Endodermal cell (in vitro differentiated cells): ENCODE measurements at regions not wholly inside any gene's neighbourhood (a gene's known extent, or its start where the extent isn't known, plus 50 kb on each side); places are given as distances from the start of the nearest gene placed in this dataset.

Experiments
- DNase-seq: peaks from one replicate; pipeline ENCODE4 v3.0.0-alpha.2; 2017
- H3K27ac ChIP-seq: 2 replicates; pipeline ENCODE4 v1.5.1; 2013; ENCODE audit warnings: mild to moderate bottlenecking, low read depth, low read length, moderate library complexity
- H3K27me3 ChIP-seq: 2 replicates; pipeline ENCODE4 v1.6.1; 2013; ENCODE audit warnings: mild to moderate bottlenecking, low read length, moderate library complexity; ENCODE audit not compliant: insufficient read depth, control insufficient read depth, poor library complexity, severe bottlenecking
- H3K36me3 ChIP-seq: 2 replicates; pipeline ENCODE4 v1.7.0; 2013; ENCODE audit warnings: mild to moderate bottlenecking, low read length, moderate library complexity; ENCODE audit not compliant: control insufficient read depth, insufficient read depth
- H3K4me1 ChIP-seq: one replicate; pipeline ENCODE4 v1.7.0; 2013; ENCODE audit warnings: low read length; ENCODE audit not compliant: control insufficient read depth, insufficient read depth
- H3K4me3 ChIP-seq: 2 replicates; pipeline ENCODE4 v1.5.1; 2013; ENCODE audit warnings: mild to moderate bottlenecking, low read length, moderate library complexity
- H3K9ac ChIP-seq: 2 replicates; pipeline ENCODE4 v1.6.1; 2013; ENCODE audit warnings: mild to moderate bottlenecking, low read length, moderate library complexity; ENCODE audit not compliant: poor library complexity, severe bottlenecking; ENCODE audit errors: extremely low read depth
- H3K9me3 ChIP-seq: 2 replicates; pipeline ENCODE4 v1.6.1; 2013; ENCODE audit warnings: mild to moderate bottlenecking, low read length, moderate library complexity; ENCODE audit not compliant: control insufficient read depth
- H3K27ac Mint-ChIP-seq: 2 replicates; pipeline ENCODE4 v1.8.0; 2020; ENCODE audit warnings: mixed read lengths
- H3K27me3 Mint-ChIP-seq: 2 replicates; pipeline ENCODE4 v1.8.0; 2021; ENCODE audit warnings: mild to moderate bottlenecking, mixed read lengths; ENCODE audit not compliant: insufficient read depth
- H3K36me3 Mint-ChIP-seq: 2 replicates; pipeline ENCODE4 v1.8.0; 2020; ENCODE audit warnings: low read depth, mixed read lengths
- H3K4me1 Mint-ChIP-seq: 2 replicates; pipeline ENCODE4 v1.8.0; 2020; ENCODE audit warnings: mixed read lengths
- H3K4me3 Mint-ChIP-seq: 2 replicates; pipeline ENCODE4 v1.8.0; 2020; ENCODE audit warnings: mild to moderate bottlenecking, moderate library complexity, mixed read lengths
- H3K9me3 Mint-ChIP-seq: 2 replicates; pipeline ENCODE4 v1.8.0; 2020; ENCODE audit warnings: mild to moderate bottlenecking, mixed read lengths
- CTCF ChIP-seq: fragments of 200-600 bp; sonication (generic); conservative IDR thresholded peaks from 2 replicates; pipeline ENCODE4 v1.5.0; 2021; ENCODE audit warnings: antibody characterized with exemption, mild to moderate bottlenecking
- WGBS, 2 experiments: methylation state at CpG; one replicate each; pipeline versions ENCODE4 v1.1.5 to v1.1.7; 2013; ENCODE audit warnings: missing lambda C conversion rate in 2 of 2, mixed read lengths in 1 of 2; ENCODE audit not compliant: insufficient coverage in 1 of 2, insufficient read length in 1 of 2; 5-methylcytosine and 5-hydroxymethylcytosine counted together

- H3K4me1 ChIP-seq, result no peaks in the 10 kb centered on the region
These were observed 82.3 kb downstream of the MACIR start for GRCh38 chr5:103340717-103341388.

GRCh38 chr5:103340132-103340531, 81.6 kb downstream of the MACIR start:
- no peak overlapping the region for H3K27ac ChIP-seq
- TF ChIP-seq CTCF, result no peak
- no peak overlapping the region for H3K9ac ChIP-seq
- Mint-ChIP-seq H3K4me3 (no peak overlapping the region), H3K27me3 (no peaks in the 10 kb centered on the region), H3K4me1 (no peaks in the 10 kb centered on the region), H3K36me3 (no peaks in the 10 kb centered on the region), H3K9me3 (peaks cover 12% of the 10 kb centered on the region), H3K27ac (no peak overlapping the region)
- H3K4me3 ChIP-seq, result no peak overlapping the region
- peaks cover 9% of the 10 kb centered on the region for H3K9me3 ChIP-seq
- no peaks in the 10 kb centered on the region for H3K4me1 ChIP-seq
- H3K36me3 ChIP-seq, result no peaks in the 10 kb centered on the region
- no peaks in the 10 kb centered on the region for H3K27me3 ChIP-seq
- DNase-seq, result no peak
- 91% methylated on average over 1 of the region's 2 CpGs; no CpG with 5 or more reads in 1 of the 2 experiments for WGBS, 2 experiments

More at GRCh38 chr5:103340717-103341388, 82.3 kb downstream of the MACIR start:
- H3K27ac ChIP-seq, result no peak overlapping the region
- 91 to 98% methylated on average over 4 to 5 of the region's 5 CpGs for WGBS, 2 experiments
- no peaks in the 10 kb centered on the region for H3K36me3 ChIP-seq
- H3K4me3 ChIP-seq, result no peak overlapping the region
- Mint-ChIP-seq H3K4me1 (no peaks in the 10 kb centered on the region), H3K27ac (no peak overlapping the region), H3K4me3 (no peak overlapping the region), H3K36me3 (no peaks in the 10 kb centered on the region), H3K9me3 (peaks cover 12% of the 10 kb centered on the region), H3K27me3 (no peaks in the 10 kb centered on the region)
- no peak overlapping the region for H3K9ac ChIP-seq
- no peaks in the 10 kb centered on the region for H3K27me3 ChIP-seq
- TF ChIP-seq CTCF, result no peak
- no peak for DNase-seq
- peaks cover 9% of the 10 kb centered on the region for H3K9me3 ChIP-seq

GRCh38 chr5:103336941-103337340, 78.4 kb downstream of the MACIR start:
- H3K9me3 Mint-ChIP-seq, result peaks cover 4% of the 10 kb centered on the region

More at GRCh38 chr5:103336941-103337340, 78.4 kb downstream of the MACIR start:
- no peak overlapping the region for H3K4me3 ChIP-seq
- Mint-ChIP-seq H3K27me3 (no peaks in the 10 kb centered on the region), H3K4me3 (no peak overlapping the region), H3K27ac (no peak overlapping the region), H3K36me3 (no peaks in the 10 kb centered on the region), H3K4me1 (no peaks in the 10 kb centered on the region)
- H3K4me1 ChIP-seq, result no peaks in the 10 kb centered on the region
- TF ChIP-seq CTCF, result no peak
- no peaks in the 10 kb centered on the region for H3K36me3 ChIP-seq
- no peak overlapping the region for H3K9ac ChIP-seq
- H3K9me3 ChIP-seq, result peaks cover 5% of the 10 kb centered on the region
- no peak for DNase-seq
- no peaks in the 10 kb centered on the region for H3K27me3 ChIP-seq
- WGBS, 2 experiments, result 92 to 94% methylated on average over 2 of the region's 2 CpGs
- no peak overlapping the region for H3K27ac ChIP-seq
